CD4-positive, alpha-beta T cell treated with Interferon gamma for 1 hour (primary cell): ENCODE measurements at regions not wholly inside any gene's neighbourhood (a gene's known extent, or its start where the extent isn't known, plus 50 kb on each side); places are given as distances from the start of the nearest gene placed in this dataset.

Source experiments
- DNase-seq: peaks from one replicate; pipeline ENCODE4 v3.0.0-alpha.2; 2020

DNA sequence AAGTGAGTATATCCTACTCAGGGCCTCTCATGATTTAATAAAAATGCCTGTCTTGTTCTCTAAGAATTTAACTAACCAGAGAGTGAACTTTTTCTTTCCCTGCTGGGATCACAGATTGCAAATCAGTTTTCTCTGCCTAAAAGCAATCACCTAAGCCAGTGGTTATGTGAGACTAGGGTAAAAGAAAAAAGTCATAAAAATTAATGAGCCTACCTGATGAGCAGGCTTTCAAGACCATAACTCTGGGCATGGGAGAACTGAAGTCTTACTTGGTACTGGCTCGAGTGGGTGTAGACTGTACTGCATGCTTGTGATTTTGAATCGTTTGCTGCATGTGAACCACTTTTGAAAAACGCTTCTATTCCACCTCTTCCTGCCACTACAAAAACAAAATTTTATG, 1677.0 kb upstream of the LRRTM1 start:
- DNase-seq, result no peak

DNA sequence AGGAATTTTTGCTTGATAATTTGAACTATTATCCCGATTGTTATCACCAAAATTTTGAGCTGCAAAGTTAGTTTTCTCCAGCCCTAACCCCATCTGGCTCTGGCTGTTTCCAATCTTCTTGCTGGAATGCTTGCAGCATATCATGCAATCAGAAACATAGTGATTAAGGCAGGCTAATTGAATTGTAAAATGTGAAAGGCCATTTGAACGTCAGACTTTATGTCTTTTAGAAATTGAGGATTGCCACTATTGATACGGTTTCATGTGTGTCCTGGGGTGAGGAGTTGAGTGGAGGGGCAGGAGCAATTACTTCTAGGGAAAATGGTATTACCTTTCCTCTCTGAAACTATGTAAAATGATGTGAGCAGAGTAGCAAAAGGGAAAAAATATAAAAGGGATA, 1674.5 kb upstream of the LRRTM1 start:
- no peak for DNase-seq

DNA sequence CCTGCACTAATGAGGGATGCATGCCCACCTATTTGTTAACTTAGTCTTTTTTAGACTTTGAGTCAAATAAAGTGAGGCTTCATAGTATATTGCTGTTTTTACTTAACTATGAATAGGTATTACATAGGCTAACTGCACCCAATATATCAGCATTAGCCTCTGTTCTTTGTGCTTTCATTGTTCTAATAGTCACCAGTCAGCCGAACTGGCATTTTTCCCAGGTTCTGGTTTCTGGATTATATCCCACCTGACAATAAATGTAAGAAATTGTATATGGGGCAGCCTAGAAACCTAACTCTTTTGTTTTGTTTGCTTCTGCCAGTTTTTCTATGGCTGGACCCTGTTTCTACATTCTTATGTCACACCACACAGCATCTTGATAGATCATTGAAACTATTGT, 1672.4 kb upstream of the LRRTM1 start:
- DNase-seq, result no peak

DNA sequence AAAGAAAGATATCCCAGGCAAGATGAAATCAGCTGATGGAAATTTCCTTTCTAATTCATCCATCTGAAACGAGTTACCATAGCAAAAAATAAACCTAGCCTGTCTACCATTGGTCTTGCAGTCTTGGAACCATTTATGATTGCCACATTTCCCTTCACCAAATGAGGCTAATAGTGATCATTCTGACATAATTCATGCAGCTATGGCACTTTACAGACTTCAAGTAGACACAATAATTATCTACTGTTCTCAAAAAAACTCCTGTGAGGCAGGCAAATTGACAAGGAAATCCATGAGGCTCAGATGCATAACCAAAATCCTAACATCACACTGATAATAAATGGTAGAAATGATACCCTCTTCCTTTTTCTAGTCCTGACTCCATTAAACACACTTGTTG, 1669.7 kb upstream of the LRRTM1 start:
- no peak for DNase-seq

DNA sequence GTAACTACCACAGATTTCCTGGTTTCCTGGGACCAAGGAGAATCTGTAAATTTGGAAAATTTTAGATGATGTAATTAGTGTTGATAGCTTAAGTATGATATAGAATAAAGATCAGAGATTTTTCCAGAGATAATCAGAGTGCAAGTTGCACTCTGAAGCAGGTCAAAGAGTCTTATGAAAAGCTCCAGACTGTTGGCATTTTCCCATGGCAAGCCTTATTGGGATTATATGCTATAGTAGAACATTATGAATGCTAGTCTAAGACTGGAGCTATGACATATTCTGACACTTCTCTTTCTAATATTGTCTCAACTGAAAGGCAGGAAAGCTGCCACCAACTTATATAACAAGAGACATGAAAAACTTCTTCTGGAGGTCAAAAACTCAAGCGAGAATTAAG, 1638.3 kb upstream of the LRRTM1 start:
- no peak for DNase-seq

DNA sequence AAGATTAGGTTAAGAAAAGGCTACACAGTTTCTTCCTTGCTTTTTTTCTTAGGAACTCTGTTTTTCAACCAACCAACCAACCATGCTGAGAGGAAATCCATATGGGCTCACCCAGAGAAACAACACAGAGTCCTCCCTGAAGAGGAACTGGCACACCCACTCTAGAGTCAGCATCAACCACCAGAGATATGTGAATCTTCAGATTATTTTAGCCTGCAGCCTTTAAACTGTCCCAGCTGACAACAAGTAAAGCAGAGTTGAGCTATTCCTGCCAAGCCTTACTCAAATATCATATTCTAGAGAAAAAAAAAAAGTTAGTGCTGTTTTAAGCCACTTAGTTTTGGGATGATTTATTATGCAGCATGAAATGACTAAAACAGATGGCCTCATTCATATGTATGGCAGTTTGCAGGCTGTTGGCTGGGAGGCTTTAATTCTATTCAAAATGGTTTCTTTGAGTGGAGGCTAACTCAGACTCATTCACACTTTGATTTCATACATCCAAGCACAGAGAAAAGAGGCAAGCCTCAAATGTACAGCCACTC, 1637.7 kb upstream of the LRRTM1 start:
- DNase-seq, result no peak

DNA sequence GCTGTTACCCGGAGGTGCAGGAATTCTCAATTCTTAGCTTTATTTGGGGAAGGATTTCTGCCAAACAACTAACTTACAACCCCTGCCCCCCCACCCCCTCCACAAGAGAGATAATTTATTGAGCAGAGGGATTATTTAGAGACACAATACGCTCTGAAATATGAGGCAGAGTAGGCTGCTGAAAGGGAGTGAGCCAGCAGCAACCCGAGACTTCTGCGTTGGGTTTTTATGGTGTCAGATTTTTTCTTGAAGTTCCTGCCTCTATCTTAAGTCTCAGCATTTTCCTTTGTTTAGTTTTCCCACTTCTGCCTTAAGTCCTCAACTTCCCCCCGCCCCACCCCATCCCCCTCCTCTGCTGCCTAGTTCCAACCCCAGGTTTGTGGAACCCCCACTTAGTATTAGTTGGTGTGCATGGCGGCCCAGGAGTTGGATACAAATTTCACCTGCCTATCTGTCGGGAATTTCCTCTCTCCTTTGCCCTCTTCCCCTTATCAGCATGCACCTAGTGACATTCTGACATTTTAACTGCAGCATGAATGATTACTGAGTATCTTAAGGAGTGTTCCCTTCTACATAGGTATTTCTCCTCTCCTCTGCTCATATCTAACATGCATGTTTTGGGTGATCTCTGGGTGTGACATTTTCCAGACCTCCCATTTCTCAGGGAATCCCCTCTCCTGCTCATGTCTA, 1635.9 kb upstream of the LRRTM1 start:
- no peak for DNase-seq

DNA sequence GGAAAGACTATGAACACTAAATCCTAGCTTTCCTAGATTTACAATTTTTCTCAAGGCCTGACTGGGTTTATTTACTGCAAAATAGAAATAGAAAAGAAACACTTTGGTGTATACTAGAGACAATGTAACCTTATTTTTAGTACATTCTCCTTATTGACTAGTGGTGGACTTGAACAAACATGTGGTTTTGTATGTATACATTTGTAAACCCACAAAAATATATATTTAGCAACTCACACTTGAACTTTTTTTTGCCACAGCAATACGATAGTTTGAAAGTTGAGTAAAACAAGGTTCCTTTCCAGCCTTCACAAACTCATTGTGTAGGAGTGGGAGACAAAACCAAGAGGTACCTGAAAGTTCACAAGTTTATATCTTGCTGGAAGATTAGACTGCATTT, 1633.4 kb upstream of the LRRTM1 start:
- DNase-seq, result no peak

DNA sequence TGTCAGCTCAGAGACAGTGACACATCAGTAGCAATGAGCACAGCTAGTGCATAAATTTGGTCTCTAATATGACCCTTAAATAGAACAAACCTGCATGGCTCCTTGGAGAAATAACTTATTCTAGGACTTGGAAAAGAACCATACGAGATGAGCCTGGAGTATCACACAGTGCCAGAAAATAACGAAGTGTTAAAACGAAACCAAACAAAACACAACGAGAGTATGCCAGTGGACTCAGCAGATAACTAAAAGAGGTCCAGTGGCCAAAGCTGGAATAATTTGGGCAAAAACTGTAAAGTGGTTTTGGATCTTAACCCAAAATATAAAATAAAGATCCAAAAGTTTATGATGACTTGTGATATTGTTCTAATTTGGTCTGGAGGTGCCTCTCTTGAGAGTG, 1599.0 kb upstream of the LRRTM1 start:
- no peak for DNase-seq

DNA sequence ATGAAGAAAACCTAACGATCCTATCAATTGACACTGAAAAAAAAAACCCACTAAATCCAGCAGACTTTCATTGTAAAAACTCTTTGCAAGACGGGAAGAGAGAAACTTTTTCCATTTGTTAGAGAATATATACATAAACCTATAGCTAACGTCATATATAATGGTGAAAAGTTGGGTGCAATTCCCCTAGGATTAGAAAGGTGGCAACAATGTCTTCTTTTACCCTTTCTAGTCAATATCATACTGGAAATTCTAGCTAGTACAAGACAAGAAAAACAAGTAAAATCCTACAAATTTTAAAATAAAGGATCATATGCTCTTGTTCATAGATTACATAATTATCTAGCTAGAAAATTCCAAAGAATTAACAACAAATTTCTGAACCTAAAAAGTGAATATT, 1596.5 kb upstream of the LRRTM1 start:
- no peak for DNase-seq

DNA sequence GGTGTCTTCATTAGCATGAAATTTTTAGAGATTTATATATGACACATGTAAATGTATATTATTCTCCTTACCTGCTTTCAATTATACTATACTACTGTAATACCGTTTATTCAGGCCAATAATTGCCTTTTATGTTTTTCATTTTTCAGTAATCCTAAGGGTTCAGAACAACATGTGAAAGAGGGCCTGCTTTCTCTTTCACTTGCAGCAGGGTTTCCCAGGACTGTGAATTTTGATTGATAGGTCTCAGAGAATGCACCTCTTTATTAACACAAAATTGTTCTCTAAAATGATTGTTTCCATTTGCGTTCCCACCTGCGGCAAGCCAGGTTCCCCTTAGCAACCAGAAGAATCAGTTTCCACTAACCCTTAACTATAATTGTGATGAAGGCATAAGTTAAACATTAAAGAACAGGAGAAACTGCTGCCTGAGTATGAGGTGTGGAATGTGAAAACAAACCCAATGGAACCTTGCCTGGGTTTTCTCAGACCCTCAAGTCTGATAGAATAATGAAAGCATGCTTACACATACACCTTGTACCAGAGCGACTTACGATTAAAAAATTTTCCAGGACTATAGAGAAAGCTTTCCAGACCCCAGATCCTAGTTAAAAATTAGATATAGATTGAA, 1591.2 kb upstream of the LRRTM1 start:
- no peak for DNase-seq

DNA sequence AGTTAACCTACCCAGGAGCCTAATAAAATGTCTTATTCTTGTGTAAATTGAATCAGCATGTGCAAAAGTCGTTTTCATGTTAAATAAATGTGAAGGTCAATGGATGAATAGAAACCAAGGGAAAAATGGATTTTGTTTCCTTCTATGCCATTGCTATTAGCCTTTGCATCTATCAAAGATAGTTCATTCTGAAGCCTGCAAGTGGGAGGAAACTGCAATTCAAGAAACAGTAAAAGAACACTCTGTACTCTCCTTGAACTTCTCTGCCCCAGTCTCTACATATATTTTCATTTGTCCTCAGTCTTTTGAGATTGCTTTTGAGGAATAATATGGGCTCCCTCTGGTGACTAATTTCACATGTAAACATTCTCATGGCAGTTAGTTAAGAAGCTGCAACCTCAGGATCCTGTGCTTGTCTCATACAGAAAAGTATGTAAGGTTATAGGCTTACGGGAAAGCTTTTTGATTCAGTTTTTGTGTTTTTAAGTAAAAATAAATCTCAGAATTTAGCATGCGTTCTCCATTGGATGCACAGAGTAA, 1590.0 kb upstream of the LRRTM1 start:
- no peak for DNase-seq

DNA sequence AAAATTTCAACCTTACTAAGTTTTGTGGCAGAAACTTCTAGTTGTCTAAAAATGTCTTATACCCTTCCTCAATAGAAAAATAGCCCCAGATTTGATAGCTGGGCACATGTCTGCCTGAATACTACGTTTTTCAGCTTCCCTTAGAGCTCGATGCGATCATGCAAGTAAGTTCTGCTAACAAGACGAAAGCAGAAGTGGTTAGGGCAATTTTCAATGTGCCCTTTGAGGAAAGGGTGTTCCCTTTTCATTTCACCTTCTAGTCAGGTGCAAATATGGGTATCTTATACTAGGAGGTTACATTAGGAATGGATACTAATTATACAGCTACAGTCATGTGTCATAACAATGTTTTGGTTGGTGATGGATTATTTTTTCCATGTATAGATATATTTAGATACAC, 1572.1 kb upstream of the LRRTM1 start:
- no peak for DNase-seq

DNA sequence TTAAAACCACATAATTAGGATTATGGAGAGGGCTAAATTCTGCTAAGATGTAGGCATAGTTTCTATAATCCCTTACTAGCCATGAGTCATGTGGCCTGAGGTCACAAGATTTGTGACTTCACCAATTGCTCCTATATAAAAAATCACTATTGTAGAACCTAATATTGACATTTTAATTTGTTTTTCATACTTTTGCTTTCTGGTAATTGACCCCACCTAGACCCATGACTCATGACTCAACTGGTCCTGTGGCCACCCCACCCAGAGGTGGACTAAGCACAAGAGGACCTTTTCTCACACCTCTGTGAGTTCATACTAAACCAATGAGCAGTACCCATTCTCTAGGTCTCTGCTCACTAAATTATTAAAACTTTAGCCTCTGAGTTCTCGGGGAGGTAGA, 1567.5 kb upstream of the LRRTM1 start:
- no peak for DNase-seq

DNA sequence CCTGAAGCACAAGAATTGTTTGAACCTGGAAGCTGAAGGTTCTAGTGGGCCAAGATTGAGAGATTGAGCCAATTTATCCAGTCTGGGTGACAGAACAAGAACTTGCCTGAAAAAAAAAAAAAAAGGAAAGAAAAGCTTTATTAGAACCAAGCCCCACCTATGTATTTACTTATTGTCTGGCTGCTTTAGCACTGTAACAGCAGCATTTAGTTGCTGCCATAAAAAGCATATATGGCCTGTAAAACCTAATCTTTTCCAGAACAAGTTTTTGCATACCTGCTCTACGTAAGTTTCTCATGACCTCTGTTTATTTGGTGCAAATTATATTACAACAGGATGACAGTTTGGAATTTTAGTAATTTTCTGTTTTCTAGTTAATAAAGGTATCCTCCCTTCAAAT, 1565.6 kb upstream of the LRRTM1 start:
- no peak for DNase-seq

DNA sequence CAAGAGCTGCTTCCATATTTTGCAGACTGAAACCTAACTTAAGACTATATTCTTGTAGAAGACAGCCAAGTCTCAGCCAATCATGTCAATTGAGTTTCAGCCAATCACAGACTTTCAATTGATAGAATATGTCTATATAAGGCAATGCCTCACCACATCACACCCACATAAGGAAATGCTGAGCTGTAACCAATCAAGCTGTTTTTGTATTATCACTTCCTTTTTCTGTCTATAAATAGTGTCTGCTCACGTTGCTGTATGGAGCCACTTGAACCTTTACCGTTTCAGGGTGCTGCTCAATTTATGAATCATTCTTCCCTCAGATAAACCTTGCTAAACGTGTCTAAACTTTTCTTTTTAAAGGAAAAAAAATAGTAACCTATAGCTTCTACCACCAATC, 1554.4 kb upstream of the LRRTM1 start:
- no peak for DNase-seq

DNA sequence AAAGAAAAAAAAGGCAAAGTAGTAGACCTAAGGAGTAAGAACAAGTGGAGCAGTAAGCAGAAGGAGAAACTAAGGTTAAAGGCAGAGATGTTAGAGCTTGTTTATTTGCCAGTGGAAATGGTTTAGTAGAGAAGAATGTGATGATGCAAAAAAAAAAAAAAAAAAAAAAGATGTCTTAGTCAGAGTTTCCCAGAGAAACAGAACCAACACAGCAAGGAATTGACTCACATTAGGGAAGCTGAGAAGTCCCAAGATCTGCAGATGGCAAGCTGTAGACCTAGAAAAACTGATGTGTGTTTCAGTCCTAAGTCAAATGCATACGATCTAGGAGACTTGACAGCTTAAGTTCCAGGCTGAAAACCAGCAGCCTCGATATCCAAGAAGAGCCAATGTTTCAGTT, 1548.8 kb upstream of the LRRTM1 start:
- no peak for DNase-seq

DNA sequence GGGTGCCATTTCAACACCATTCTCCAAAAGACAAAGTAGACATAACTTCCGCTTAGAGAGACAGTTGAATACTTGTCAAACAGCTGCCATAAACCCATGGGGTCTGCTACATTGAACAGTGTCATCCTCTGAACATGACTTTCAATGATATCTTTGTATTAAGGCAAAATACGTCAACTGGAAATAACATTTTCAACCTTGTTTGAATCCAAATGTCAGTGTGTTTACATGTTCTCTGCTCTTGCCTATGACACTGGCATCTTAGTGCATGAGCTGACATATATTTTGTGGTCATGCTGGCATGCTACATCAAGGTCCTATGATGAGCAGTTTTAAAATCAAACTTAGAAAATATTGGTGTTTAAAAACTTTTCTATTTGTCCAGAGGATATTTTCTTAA, 1548.1 kb upstream of the LRRTM1 start:
- no peak for DNase-seq

DNA sequence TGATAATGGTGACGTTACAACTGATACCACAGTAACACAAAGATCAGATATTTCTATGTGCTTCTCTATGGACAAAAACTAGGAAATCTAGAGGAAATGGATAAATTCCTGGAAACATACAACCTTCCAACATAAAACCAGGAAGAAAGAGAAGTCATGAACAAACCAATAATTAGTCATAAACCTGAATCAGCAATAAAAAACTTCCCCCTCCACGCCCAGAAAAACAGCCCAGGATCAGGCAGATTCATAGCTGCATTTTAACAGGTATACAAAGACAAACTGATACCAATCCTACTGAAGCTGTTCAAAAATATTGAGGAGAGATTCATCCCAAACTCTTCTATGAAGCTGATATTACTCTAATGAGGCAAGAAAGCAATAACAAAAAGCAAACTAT, 1535.2 kb upstream of the LRRTM1 start:
- DNase-seq, result no peak

DNA sequence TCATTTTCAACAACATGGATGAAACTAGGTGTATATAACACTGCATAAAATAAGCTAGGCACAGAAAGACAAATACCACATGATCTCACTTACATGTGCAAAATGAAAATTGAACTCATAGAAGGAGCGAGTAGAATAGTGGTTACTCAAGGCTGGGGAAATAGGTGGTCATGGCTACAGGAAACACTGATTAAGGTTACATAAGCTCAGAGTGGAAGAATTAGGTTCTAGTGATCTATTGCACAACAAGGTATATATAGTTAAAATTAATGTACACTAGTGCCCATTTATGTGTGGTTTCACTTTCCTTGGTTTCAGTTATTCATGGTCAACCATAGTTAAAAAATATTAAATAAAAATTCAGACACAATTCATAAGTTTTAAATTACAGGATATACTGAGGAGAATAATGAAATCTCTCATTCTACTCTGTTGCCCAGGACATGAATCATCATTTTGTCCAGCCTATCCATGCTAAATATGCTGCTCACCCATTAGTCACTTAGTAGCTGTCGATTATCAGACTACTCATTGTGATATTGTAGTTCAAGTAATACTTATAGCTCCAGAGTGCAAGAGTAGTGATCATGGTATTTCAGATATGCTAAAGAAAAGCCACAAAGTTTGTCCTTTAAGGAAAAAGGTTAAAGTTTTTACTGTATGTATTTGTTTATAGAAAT, 1530.9 kb upstream of the LRRTM1 start:
- no peak for DNase-seq

DNA sequence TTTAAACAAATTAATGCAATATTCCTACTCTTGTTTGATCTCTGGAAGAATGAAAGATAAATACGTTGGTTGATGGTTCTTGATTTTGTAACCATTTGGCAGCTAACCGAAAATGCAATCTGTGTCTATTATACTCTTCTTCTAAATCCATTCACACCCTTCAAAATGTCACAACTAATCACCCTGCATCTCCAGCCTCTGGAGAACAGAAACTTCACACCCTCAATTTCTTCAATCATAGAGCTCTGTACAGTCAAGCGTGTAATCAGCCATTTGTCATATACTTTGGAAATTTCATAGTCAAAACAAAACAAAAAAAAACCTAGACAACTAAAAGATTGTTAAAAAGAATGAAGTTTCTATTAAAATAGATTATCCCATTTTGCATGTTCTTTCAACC, 1482.3 kb upstream of the LRRTM1 start:
- no peak for DNase-seq

DNA sequence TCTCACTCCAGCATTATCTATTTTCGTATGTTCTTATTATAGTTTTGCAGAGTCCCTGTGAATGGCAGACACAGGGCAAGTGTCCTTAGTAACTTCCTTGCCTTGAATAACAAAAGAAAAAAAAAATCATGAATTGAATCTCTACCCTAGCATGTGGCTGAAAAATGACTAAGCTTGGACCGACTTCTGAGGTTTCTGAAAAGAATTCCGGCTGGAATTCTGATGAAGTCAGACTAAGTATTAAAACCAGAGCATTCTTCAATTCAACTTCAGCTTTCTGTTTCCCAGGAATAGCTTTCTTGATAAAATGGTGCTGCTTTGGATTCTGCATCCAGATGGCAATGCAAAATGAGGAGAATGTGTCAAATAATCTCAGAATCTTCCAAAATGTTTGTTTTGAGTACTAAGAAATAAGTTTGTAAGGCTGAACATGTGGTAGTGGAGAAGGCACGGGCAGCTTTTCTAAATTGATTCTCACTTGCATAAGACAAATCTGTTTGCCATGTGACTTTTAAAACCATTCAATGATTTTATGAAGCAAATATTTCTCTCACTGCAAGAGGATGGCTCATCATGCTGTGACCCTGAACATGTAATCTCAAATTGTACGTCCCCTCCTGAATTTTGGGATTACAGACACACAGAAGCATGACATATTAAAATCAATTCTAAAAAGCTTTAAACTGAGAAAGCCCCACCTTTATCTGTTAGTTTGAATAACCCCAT, 1462.8 kb upstream of the LRRTM1 start:
- no peak for DNase-seq

DNA sequence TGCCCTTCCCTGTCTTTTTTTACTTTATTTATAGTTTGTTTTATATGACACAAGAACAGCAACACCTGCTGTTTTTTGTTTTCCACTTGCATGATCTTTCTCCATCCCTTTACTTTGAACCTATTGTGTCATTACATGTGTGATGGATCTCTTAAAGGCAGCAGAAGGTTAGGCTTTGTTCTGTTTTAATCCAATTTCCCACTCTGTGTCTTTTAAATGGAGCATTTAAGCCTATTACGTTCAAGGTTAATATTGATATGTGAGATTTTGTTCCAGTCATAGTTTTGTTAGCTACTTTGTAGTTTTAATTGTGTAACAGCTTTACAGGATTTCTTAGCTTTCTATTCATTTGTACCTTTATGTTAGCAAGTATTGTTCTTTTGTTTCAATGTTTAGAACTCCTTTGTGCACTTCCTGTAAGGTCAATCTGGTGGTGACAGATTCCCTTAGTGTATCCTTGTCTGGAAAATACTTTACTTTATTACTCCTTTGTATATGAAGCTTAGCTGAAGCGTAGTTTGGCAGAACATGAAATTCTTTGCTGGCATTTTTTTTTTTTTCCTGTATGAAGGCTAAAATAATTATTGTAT, 1443.0 kb upstream of the LRRTM1 start:
- no peak for DNase-seq
